Ovary (tissue), 3 donors: ENCODE measurements at regions not wholly inside any gene's neighbourhood (a gene's known extent, or its start where the extent isn't known, plus 50 kb on each side); places are given as distances from the start of the nearest gene placed in this dataset.

Source experiments
- CTCF ChIP-seq, 3 donors: fragments of 450-650 bp in 2 of 3; fragments of 200-600 bp in 1 of 3; IDR thresholded peaks; one replicate each; pipeline versions ENCODE4 v1.5.1 to v1.8.0; 2016 to 2022; ENCODE audit warnings: antibody characterized with exemption in 3 of 3, mild to moderate bottlenecking in 1 of 3
- EP300 ChIP-seq: sonication (generic); formaldehyde crosslinking; IDR thresholded peaks from one replicate; pipeline ENCODE4 v1.6.1; 2017; ENCODE audit warnings: antibody characterized with exemption
- POLR2A ChIP-seq: fragments of 450-650 bp; IDR thresholded peaks from one replicate; pipeline ENCODE4 v1.6.1; 2017; ENCODE audit warnings: antibody characterized with exemption, mild to moderate bottlenecking, moderate library complexity
- donor health status: DM: no; HTN: no; CAD: no.

DNA sequence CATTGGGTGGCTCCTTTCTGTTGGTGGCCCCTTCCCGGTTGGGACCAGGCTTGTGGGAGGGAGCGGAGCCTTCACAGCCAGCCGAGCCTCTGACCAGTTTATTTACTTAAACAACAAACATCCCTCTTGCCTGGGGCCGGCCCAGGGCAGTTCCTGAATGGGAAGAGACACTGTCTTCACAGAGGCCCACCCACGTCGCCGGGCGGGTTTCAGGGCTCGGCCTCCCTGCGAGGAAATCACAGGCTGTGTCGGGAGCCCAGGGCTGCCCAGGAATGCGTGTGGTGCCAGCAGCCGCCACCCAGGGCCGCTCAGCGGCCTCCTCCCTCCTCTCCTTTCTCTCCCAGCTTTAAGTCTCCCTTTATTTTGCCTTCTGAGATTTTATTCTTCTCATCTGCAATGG lies 132.5 kb downstream of the HSD17B3 start:
- TF ChIP-seq CTCF (IDR thresholded peaks at IDR 0.05) (no peak), POLR2A (no peak), EP300 (no peak)
